A549 (cell line): ENCODE measurements at regions not wholly inside any gene's neighbourhood (a gene's known extent, or its start where the extent isn't known, plus 50 kb on each side); places are given as distances from the start of the nearest gene placed in this dataset.

Experiments
- ATAC-seq, 2 experiments: fragments of 200-7000 bp in 1 of 2; fragments of >200 bp in 1 of 2; cut with Nextera tagmentation in 1 of 2; cut with Tn5 transposase in 1 of 2; 3 replicates each; pipeline versions ENCODE4 v1.8.0 to v1.9.1; 2018 to 2020; ENCODE audit warnings: mild to moderate bottlenecking in 1 of 2, moderate library complexity in 1 of 2
- CTCF ChIA-PET: fragments of 300-600 bp; sonication (Branson Sonifier 250); formaldehyde crosslinking; extraction: SDS; loops from one replicate; lab custom pipeline; 2021; ENCODE audit warnings: antibody characterized with exemption, inconsistent platforms; lab: Yijun Ruan, JAX
- POLR2A ChIA-PET: fragments of 350-600 bp; formaldehyde crosslinking; extraction: SDS; loops from one replicate; lab custom pipeline; 2021; ENCODE audit warnings: antibody characterized with exemption, inconsistent platforms; lab: Yijun Ruan, JAX
- DNase-seq, 2 experiments: peaks; one replicate each; pipeline versions ENCODE4 v3.0.0 to v3.0.0-alpha.2; 2011 to 2016; ENCODE audit warnings: low read depth in 1 of 2, low spot score in 1 of 2
- FAIRE-seq: peaks from 2 replicates; lab custom pipeline; 2011; peaks lifted over from hg19 to GRCh38; lab: Jason Lieb, UNC
- H3K27ac ChIP-seq, 2 experiments: fragments of >200 bp; sonication (Bioruptor Twin); formaldehyde crosslinking; 3 replicates each; pipeline ENCODE4 v1.5.1; 2016 to 2017
- H3K4me1 ChIP-seq: fragments of >200 bp; sonication (Bioruptor Twin); formaldehyde crosslinking; 3 replicates; pipeline ENCODE4 v1.6.1; 2016
- H3K4me2 ChIP-seq: fragments of >200 bp; sonication (Bioruptor Twin); formaldehyde crosslinking; 3 replicates; pipeline ENCODE4 v1.6.1; 2016
- H3K4me3 ChIP-seq: fragments of >200 bp; sonication (Bioruptor Twin); formaldehyde crosslinking; 3 replicates; pipeline ENCODE4 v1.5.1; 2016
- H3K9me3 ChIP-seq: fragments of >200 bp; sonication (Bioruptor Twin); formaldehyde crosslinking; 3 replicates; pipeline ENCODE4 v1.6.1; 2016
- BCL3 ChIP-seq: fragments of >200 bp; sonication (Bioruptor Twin); formaldehyde crosslinking; IDR thresholded peaks from 3 replicates; pipeline ENCODE4 v1.6.1; 2016
- CBX8 ChIP-seq: fragments of 200-600 bp; sonication (generic); IDR thresholded peaks from 2 replicates; pipeline ENCODE4 v1.6.1; 2016
- CHD2 ChIP-seq: fragments of 150-350 bp; IDR thresholded peaks from 2 replicates; pipeline ENCODE4 v1.6.1; 2014; ENCODE audit warnings: low read length; ENCODE audit not compliant: partially characterized antibody
- CHD4 ChIP-seq: fragments of 200-600 bp; sonication (generic); IDR thresholded peaks from 2 replicates; pipeline ENCODE4 v1.6.1; 2016; ENCODE audit warnings: antibody characterized with exemption, mild to moderate bottlenecking, borderline replicate concordance
- CTCF ChIP-seq: fragments of >200 bp; sonication (Bioruptor Twin); formaldehyde crosslinking; IDR thresholded peaks from 3 replicates; pipeline ENCODE4 v1.5.1; 2016
- EHF ChIP-seq: fragments of 250-450 bp; sonication (Bioruptor Pico); IDR thresholded peaks from 2 replicates; pipeline ENCODE4 v1.5.0; 2020; ENCODE audit warnings: mild to moderate bottlenecking
- EP300 ChIP-seq, 2 experiments: fragments of >200 bp; sonication (Bioruptor Twin); formaldehyde crosslinking; IDR thresholded peaks; 2 replicates in 1 of 2; 3 replicates in 1 of 2; pipeline ENCODE4 v1.6.1; 2016 to 2017
- FOSL2 ChIP-seq, 2 experiments: fragments of 450-650 bp in 1 of 2; fragments of >200 bp in 1 of 2; sonication (Bioruptor Twin) in 1 of 2; formaldehyde crosslinking; IDR thresholded peaks; 2 replicates each; pipeline versions ENCODE4 v1.5.0 to v1.6.1; 2016 to 2020; ENCODE audit warnings: mild to moderate bottlenecking in 1 of 2, moderate library complexity in 1 of 2
- GATA3 ChIP-seq: IDR thresholded peaks from 2 replicates; pipeline ENCODE4 v1.6.1; 2012; ENCODE audit warnings: borderline replicate concordance
- JUNB ChIP-seq: fragments of >200 bp; sonication (Bioruptor Twin); formaldehyde crosslinking; IDR thresholded peaks from 2 replicates; pipeline ENCODE4 v1.6.1; 2016
- NFE2L2 ChIP-seq: fragments of 150-350 bp; conservative IDR thresholded peaks from 2 replicates; pipeline ENCODE4 v1.6.1; 2014; ENCODE audit warnings: low read length
- NPAS2 ChIP-seq: fragments of 250-450 bp; sonication (Bioruptor Pico); IDR thresholded peaks from 2 replicates; pipeline ENCODE4 v1.8.0; 2022; ENCODE audit warnings: mild to moderate bottlenecking, moderate library complexity, borderline replicate concordance
- PBX3 ChIP-seq: IDR thresholded peaks from 2 replicates; pipeline ENCODE4 v1.6.1; 2012
- RCOR1 ChIP-seq: fragments of 150-350 bp; IDR thresholded peaks from 2 replicates; pipeline ENCODE4 v1.6.1; 2014; ENCODE audit warnings: antibody characterized with exemption, low read length, low read depth
- REST ChIP-seq: fragments of 200-600 bp; sonication (generic); IDR thresholded peaks from 2 replicates; pipeline ENCODE4 v1.6.1; 2016; ENCODE audit warnings: antibody characterized with exemption, mild to moderate bottlenecking, moderate library complexity
- TFCP2L1 ChIP-seq: fragments of 250-450 bp; sonication (Bioruptor Pico); IDR thresholded peaks from 2 replicates; pipeline ENCODE4 v1.5.0; 2021; ENCODE audit warnings: mild to moderate bottlenecking
- ZC3H11A ChIP-seq: fragments of 450-650 bp; IDR thresholded peaks from 2 replicates; pipeline ENCODE4 v1.6.1; 2014; ENCODE audit warnings: antibody characterized with exemption, mild to moderate bottlenecking
- WGBS: methylation state at CpG from one replicate; pipeline ENCODE4 v1.1.6; 2017; ENCODE audit errors: missing lambda C conversion rate; 5-methylcytosine and 5-hydroxymethylcytosine counted together

GRCh38 chr1:232522189-232522588 is 107.7 kb downstream of the SIPA1L2 start:
- no peak for ATAC-seq
- H3K4me3 ChIP-seq, result no peak overlapping the region
- 94% methylated on average over 1 of the region's 1 CpG for WGBS
- TF ChIP-seq TFCP2L1 (CRISPR knock-in tag), result no peak
- ChIA-PET CTCF (interaction anchor here (1.0 to 1.4 kb wide), 2 partner anchors 21 to 27 kb away, joined by 3 read pairs; no protein-coding TSS in a partner anchor), POLR2A (no interaction called here)
- peaks cover 17% of the 10 kb centered on the region; the same call in 2 of the 3 replicates for H3K4me1 ChIP-seq
- H3K4me2 ChIP-seq, result no peak overlapping the region
- H3K9me3 ChIP-seq, result no peaks in the 10 kb centered on the region
- FAIRE-seq, result no peak
- no peak overlapping the region; a peak in 1 of 6 replicates for H3K27ac ChIP-seq
- no peak for DNase-seq

GRCh38 chr1:232521660-232522059 is 108.3 kb downstream of the SIPA1L2 start:
- ATAC-seq, result no peak; a peak in 1 of 6 replicates
- DNase-seq, result no peak
- TF ChIP-seq ZC3H11A (no peak), FOSL2 (IDR thresholded peaks at IDR 0.05) (no peak), FOSL2 (CRISPR knock-in tag; IDR thresholded peaks at IDR 0.05) (peak; percentile 53; the same call in 1 of the 2 replicates)
- Histone ChIP-seq H3K27ac (peak overlapping the region in 1 of 2 experiments; percentile 34; a peak in 1 of 6 replicates), H3K4me1 (peaks cover 17% of the 10 kb centered on the region; the same call in 2 of the 3 replicates), H3K4me2 (peak overlapping the region; percentile 7; the same call in 1 of the 3 replicates), H3K4me3 (no peak overlapping the region), H3K9me3 (no peaks in the 10 kb centered on the region)
- ChIA-PET POLR2A (no interaction called here), CTCF (interaction anchor here (1.0 to 1.4 kb wide), 2 partner anchors 22 to 28 kb away, joined by 3 read pairs; no protein-coding TSS in a partner anchor)
- WGBS, result 91% methylated on average over 1 of the region's 1 CpG
- no peak for FAIRE-seq

GRCh38 chr1:232519186-232519585 is 110.7 kb downstream of the SIPA1L2 start:
- no peak overlapping the region for H3K4me3 ChIP-seq
- no peak overlapping the region for H3K4me2 ChIP-seq
- no peak for ATAC-seq
- CTCF ChIA-PET, result no interaction called here
- peaks cover 14% of the 10 kb centered on the region; the same call in 2 of the 3 replicates for H3K4me1 ChIP-seq
- FAIRE-seq, result no peak
- no peak overlapping the region for H3K27ac ChIP-seq
- DNase-seq, result no peak
- 84% methylated on average over 11 of the region's 11 CpGs for WGBS
- no peaks in the 10 kb centered on the region for H3K9me3 ChIP-seq
- POLR2A ChIA-PET, result no interaction called here
- no peak for TF ChIP-seq EP300 (IDR thresholded peaks at IDR 0.05)
- no peak for TF ChIP-seq BCL3
- no peak for TF ChIP-seq CBX8
- TF ChIP-seq NPAS2 (CRISPR knock-in tag), result no peak
- TF ChIP-seq JUNB, result no peak
- TF ChIP-seq CTCF, result no peak
- no peak for TF ChIP-seq GATA3
- no peak for TF ChIP-seq CHD4
- no peak for TF ChIP-seq RCOR1
- no peak for TF ChIP-seq NFE2L2
- TF ChIP-seq REST, result no peak
- no peak for TF ChIP-seq PBX3
- TF ChIP-seq EHF (CRISPR knock-in tag), result no peak
- no peak for TF ChIP-seq CHD2
